Uterus (tissue), 2 donors: ENCODE measurements at regions not wholly inside any gene's neighbourhood (a gene's known extent, or its start where the extent isn't known, plus 50 kb on each side); places are given as distances from the start of the nearest gene placed in this dataset.

ENCODE experiments used
- CTCF ChIP-seq, 4 experiments: fragments of 200-600 bp in 2 of 4; fragments of 450-650 bp in 2 of 4; sonication (generic) in 2 of 4; IDR thresholded peaks; one replicate each; pipeline ENCODE4 v1.5.1; 2016 to 2019; ENCODE audit warnings: antibody characterized with exemption in 4 of 4, mild to moderate bottlenecking in 2 of 4, moderate library complexity in 1 of 4
- POLR2A ChIP-seq, 2 donors: fragments of 450-650 bp; IDR thresholded peaks; one replicate each; pipeline ENCODE4 v1.6.1; 2016; ENCODE audit warnings: antibody characterized with exemption in 2 of 2, mild to moderate bottlenecking in 1 of 2, moderate library complexity in 1 of 2

- TF ChIP-seq CTCF (IDR thresholded peaks at IDR 0.05): no peak
- no peak for TF ChIP-seq POLR2A (IDR thresholded peaks at IDR 0.05)
These were observed 350.5 kb upstream of the PRMT6 start for GRCh38 chr1:106705971-106706370.
